Neuronal stem cell (in vitro differentiated cells): ENCODE measurements at regions not wholly inside any gene's neighbourhood (a gene's known extent, or its start where the extent isn't known, plus 50 kb on each side); places are given as distances from the start of the nearest gene placed in this dataset.

ENCODE experiments used
- DNase-seq: peaks from one replicate; pipeline ENCODE4 v3.0.0-alpha.2; 2013; ENCODE audit warnings: low spot score
- H2AFZ ChIP-seq: one replicate; pipeline ENCODE4 v1.6.1; 2013; ENCODE audit warnings: mild to moderate bottlenecking, low read length, inconsistent platforms
- H2AK5ac ChIP-seq: 2 replicates; pipeline ENCODE4 v1.6.1; 2013; ENCODE audit warnings: low read depth, mild to moderate bottlenecking, inconsistent platforms, low read length, moderate library complexity, mixed read lengths
- H2BK120ac ChIP-seq: 2 replicates; pipeline ENCODE4 v1.6.1; 2013; ENCODE audit warnings: low read depth, mild to moderate bottlenecking, inconsistent platforms, low read length, moderate library complexity, mixed read lengths
- H2BK12ac ChIP-seq: one replicate; pipeline ENCODE4 v1.6.1; 2013; ENCODE audit warnings: low read length, inconsistent platforms
- H2BK15ac ChIP-seq: 2 replicates; pipeline ENCODE4 v1.6.1; 2013; ENCODE audit warnings: mild to moderate bottlenecking, low read length, inconsistent platforms, mixed read lengths
- H2BK5ac ChIP-seq: one replicate; pipeline ENCODE4 v1.6.1; 2013; ENCODE audit warnings: inconsistent platforms, mild to moderate bottlenecking, low read length, moderate library complexity
- H3K14ac ChIP-seq: one replicate; pipeline ENCODE4 v1.6.1; 2013; ENCODE audit warnings: low read length, inconsistent platforms
- H3K18ac ChIP-seq: 2 replicates; pipeline ENCODE4 v1.6.1; 2013; ENCODE audit warnings: low read length, inconsistent platforms
- H3K23ac ChIP-seq: 2 replicates; pipeline ENCODE4 v1.6.1; 2013; ENCODE audit warnings: low read depth, mild to moderate bottlenecking, mixed read lengths, low read length, inconsistent platforms; ENCODE audit not compliant: poor library complexity
- H3K27ac ChIP-seq: replicated peaks from 3 replicates; pipeline ENCODE4 v1.5.1; 2013; ENCODE audit warnings: low read length, inconsistent platforms
- H3K27me3 ChIP-seq, 3 experiments: 2 replicates each; pipeline ENCODE4 v1.6.1; 2013; ENCODE audit warnings: low read length in 3 of 3, mild to moderate bottlenecking in 2 of 3, inconsistent platforms in 1 of 3, low read depth in 1 of 3, mixed read lengths in 1 of 3, moderate library complexity in 1 of 3; ENCODE audit not compliant: control insufficient read depth in 3 of 3, insufficient read depth in 3 of 3
- H3K36me3 ChIP-seq, 2 donors: replicated peaks in 1 of 2; 2 replicates each; pipeline ENCODE4 v1.6.1; 2013; ENCODE audit warnings: low read length in 2 of 2; ENCODE audit not compliant: control insufficient read depth in 2 of 2, insufficient read depth in 2 of 2
- H3K4ac ChIP-seq: 2 replicates; pipeline ENCODE4 v1.6.1; 2013; ENCODE audit warnings: inconsistent platforms, mild to moderate bottlenecking, low read length, moderate library complexity
- H3K4me1 ChIP-seq, 2 donors: 1 replicate in 1 of 2; 2 replicates in 1 of 2; pipeline ENCODE4 v1.6.1; 2013; ENCODE audit warnings: low read length in 2 of 2, low read depth in 1 of 2; ENCODE audit not compliant: control insufficient read depth in 2 of 2, insufficient read depth in 1 of 2
- H3K4me2 ChIP-seq: one replicate; pipeline ENCODE4 v1.6.1; 2013; ENCODE audit warnings: mild to moderate bottlenecking, low read length, inconsistent platforms; ENCODE audit not compliant: insufficient read depth, poor library complexity, severe bottlenecking
- H3K4me3 ChIP-seq, 2 donors: 2 replicates each; pipeline ENCODE4 v1.5.1; 2013; ENCODE audit warnings: low read length in 2 of 2, mild to moderate bottlenecking in 2 of 2, inconsistent platforms in 1 of 2, moderate library complexity in 1 of 2
- H3K79me1 ChIP-seq: one replicate; pipeline ENCODE4 v1.6.1; 2013; ENCODE audit warnings: low read depth, mild to moderate bottlenecking, inconsistent platforms, low read length, moderate library complexity
- H3K9ac ChIP-seq: one replicate; pipeline ENCODE4 v1.6.1; 2013; ENCODE audit warnings: mild to moderate bottlenecking, low read depth, low read length, inconsistent platforms; ENCODE audit not compliant: poor library complexity
- H3K9me3 ChIP-seq, 2 donors: replicated peaks in 1 of 2; 2 replicates each; pipeline versions ENCODE3 to v1.6.1; 2013; ENCODE audit warnings: low read length in 2 of 2, mild to moderate bottlenecking in 2 of 2, inconsistent platforms in 1 of 2, low read depth in 1 of 2, mixed read lengths in 1 of 2, moderate library complexity in 1 of 2; ENCODE audit not compliant: control insufficient read depth in 2 of 2, insufficient read depth in 1 of 2
- H4K8ac ChIP-seq: one replicate; pipeline ENCODE4 v1.6.1; 2013; ENCODE audit warnings: low read depth, mild to moderate bottlenecking, inconsistent platforms, low read length, moderate library complexity
- H4K91ac ChIP-seq: one replicate; pipeline ENCODE4 v1.6.1; 2013; ENCODE audit warnings: low read length, low read depth, mild to moderate bottlenecking, inconsistent platforms; ENCODE audit not compliant: poor library complexity
- WGBS, 2 donors: extraction: QIAGEN DNeasy Blood & Tissue Kit; methylation state at CpG; one replicate each; pipeline ENCODE4 v1.1.7; 2013; ENCODE audit warnings: missing lambda C conversion rate in 2 of 2, mixed read lengths in 1 of 2; ENCODE audit not compliant: insufficient read length in 2 of 2, insufficient replicate concordance in 1 of 2; ENCODE audit errors: extremely low coverage in 2 of 2; 5-methylcytosine and 5-hydroxymethylcytosine counted together

- Histone ChIP-seq H3K79me1 (no peaks in the 10 kb centered on the region), H3K23ac (no peak overlapping the region), H3K4me3 (no peak overlapping the region), H3K14ac (no peak overlapping the region), H2BK120ac (no peak overlapping the region), H2AFZ (no peak overlapping the region), H3K18ac (no peak overlapping the region), H3K4me1 (peaks cover 32 to 57% of the 10 kb centered on the region in 2 donors), H3K4ac (no peak overlapping the region), H3K9me3 (no peaks in the 10 kb centered on the region), H3K9ac (no peak overlapping the region), H4K91ac (peak overlapping the region; percentile 13), H3K27ac (no peak overlapping the region), H3K27me3 (no peaks in the 10 kb centered on the region), H3K36me3 (peaks cover 2 to 15% of the 10 kb centered on the region in 2 donors), H2BK12ac (no peak overlapping the region), H2AK5ac (no peak overlapping the region), H2BK5ac (no peak overlapping the region), H4K8ac (no peak overlapping the region), H2BK15ac (no peak overlapping the region), H3K4me2 (no peak overlapping the region)
- no peak for DNase-seq
- WGBS, 2 donors = 100% methylated on average over 1 of the region's 12 CpGs; no CpG with 5 or more reads in 1 of the 2 donors
These were observed 76.7 kb downstream of the SIPA1L2 start for GRCh38 chr1:232553050-232553754.

DNA sequence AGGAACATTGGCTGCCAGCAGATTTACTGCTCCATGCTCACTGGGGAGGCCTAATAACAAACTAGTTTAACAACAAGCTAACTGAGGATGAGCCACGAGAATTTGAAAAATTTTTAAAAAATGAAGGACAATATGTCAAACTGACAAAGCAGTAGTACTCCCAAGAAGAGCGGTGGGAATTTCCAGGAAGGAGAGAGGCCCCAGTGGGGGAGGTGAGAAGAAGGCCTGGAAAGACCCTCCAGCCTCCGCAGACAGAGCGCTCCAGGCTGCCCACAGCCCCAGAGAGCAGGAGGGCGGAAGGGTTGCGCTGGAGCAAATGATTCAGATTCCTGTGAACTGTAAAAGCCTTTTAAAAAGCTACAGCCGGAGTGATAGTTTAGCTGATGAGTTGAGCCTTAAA, 78.5 kb downstream of the SIPA1L2 start:
- Histone ChIP-seq H2BK15ac (no peak overlapping the region), H3K4ac (no peak overlapping the region), H3K36me3 (peaks cover 2 to 21% of the 10 kb centered on the region in 2 donors), H4K8ac (no peak overlapping the region), H2AFZ (no peak overlapping the region), H3K18ac (no peak overlapping the region), H3K4me1 (peaks cover 25 to 40% of the 10 kb centered on the region in 2 donors), H2AK5ac (no peak overlapping the region), H2BK5ac (no peak overlapping the region), H3K4me3 (no peak overlapping the region), H3K4me2 (no peak overlapping the region), H3K27ac (no peak overlapping the region), H3K14ac (no peak overlapping the region), H2BK120ac (no peak overlapping the region), H3K23ac (no peak overlapping the region), H3K79me1 (no peaks in the 10 kb centered on the region), H3K27me3 (no peaks in the 10 kb centered on the region), H2BK12ac (no peak overlapping the region), H4K91ac (no peak overlapping the region), H3K9ac (no peak overlapping the region), H3K9me3 (no peaks in the 10 kb centered on the region)
- WGBS, 2 donors = no CpG with 5 or more reads among the region's 7 CpGs
- no peak for DNase-seq

GRCh38 chr1:232550007-232550406, 79.9 kb downstream of the SIPA1L2 start:
- H3K79me1 ChIP-seq = no peaks in the 10 kb centered on the region
- H3K27ac ChIP-seq = no peak overlapping the region
- H3K4me1 ChIP-seq = peaks cover 17 to 26% of the 10 kb centered on the region in 2 donors
- DNase-seq = no peak
- no peak overlapping the region for H3K23ac ChIP-seq
- no peak overlapping the region for H2BK15ac ChIP-seq
- no peak overlapping the region for H3K18ac ChIP-seq
- no peak overlapping the region for H2BK5ac ChIP-seq
- H2AFZ ChIP-seq = no peak overlapping the region
- H3K9me3 ChIP-seq = no peaks in the 10 kb centered on the region
- no peak overlapping the region for H3K9ac ChIP-seq
- no peak overlapping the region for H2AK5ac ChIP-seq
- H3K14ac ChIP-seq = no peak overlapping the region
- no peak overlapping the region for H3K4ac ChIP-seq
- WGBS, 2 donors = no CpG with 5 or more reads among the region's 2 CpGs
- H3K27me3 ChIP-seq = no peaks in the 10 kb centered on the region
- no peak overlapping the region for H4K91ac ChIP-seq
- no peak overlapping the region for H4K8ac ChIP-seq
- no peak overlapping the region for H3K4me3 ChIP-seq
- H2BK12ac ChIP-seq = no peak overlapping the region
- H2BK120ac ChIP-seq = no peak overlapping the region
- peaks cover 2 to 22% of the 10 kb centered on the region in 2 donors for H3K36me3 ChIP-seq
- no peak overlapping the region for H3K4me2 ChIP-seq

DNA sequence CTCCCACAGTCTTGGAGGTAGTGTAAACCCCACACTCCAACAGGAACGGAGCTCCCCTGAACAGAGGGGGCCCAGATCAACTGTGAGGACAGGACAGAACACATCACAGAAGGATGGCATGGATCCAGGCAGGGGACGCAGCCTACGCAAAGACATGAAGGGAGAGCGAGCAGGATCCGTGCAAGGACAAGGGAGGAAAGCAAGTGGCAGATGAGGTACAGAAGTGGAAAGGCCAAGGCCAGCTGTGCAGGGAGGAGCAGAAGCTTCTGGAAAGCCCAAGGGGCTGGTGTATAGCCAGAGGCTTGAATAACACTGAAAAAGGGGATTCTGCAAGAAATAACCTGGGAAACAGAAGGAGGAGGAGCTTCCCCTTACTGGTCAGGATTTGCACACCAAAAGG, 81.2 kb downstream of the SIPA1L2 start:
- Histone ChIP-seq H2BK5ac (no peak overlapping the region), H3K27ac (no peak overlapping the region), H3K36me3 (peaks cover 2 to 23% of the 10 kb centered on the region in 2 donors), H3K4me2 (no peak overlapping the region), H3K9ac (no peak overlapping the region), H2AFZ (no peak overlapping the region), H2BK12ac (no peak overlapping the region), H3K9me3 (no peaks in the 10 kb centered on the region), H3K79me1 (no peaks in the 10 kb centered on the region), H2BK120ac (no peak overlapping the region), H4K91ac (no peak overlapping the region), H2AK5ac (no peak overlapping the region), H3K18ac (peak overlapping the region; percentile 15), H3K14ac (peak overlapping the region; percentile 27), H3K27me3 (no peaks in the 10 kb centered on the region), H3K4me1 (peaks cover 13 to 14% of the 10 kb centered on the region in 2 donors), H4K8ac (no peak overlapping the region), H2BK15ac (no peak overlapping the region), H3K4ac (no peak overlapping the region), H3K23ac (no peak overlapping the region), H3K4me3 (peak overlapping the region in 1 of 2 donors; percentile 3)
- WGBS, 2 donors = no CpG with 5 or more reads among the region's 5 CpGs
- no peak for DNase-seq
